ENCODE measurements at regions not wholly inside any gene's neighbourhood (a gene's known extent, or its start where the extent isn't known, plus 50 kb on each side); places are given as distances from the start of the nearest gene placed in this dataset.

DNA sequence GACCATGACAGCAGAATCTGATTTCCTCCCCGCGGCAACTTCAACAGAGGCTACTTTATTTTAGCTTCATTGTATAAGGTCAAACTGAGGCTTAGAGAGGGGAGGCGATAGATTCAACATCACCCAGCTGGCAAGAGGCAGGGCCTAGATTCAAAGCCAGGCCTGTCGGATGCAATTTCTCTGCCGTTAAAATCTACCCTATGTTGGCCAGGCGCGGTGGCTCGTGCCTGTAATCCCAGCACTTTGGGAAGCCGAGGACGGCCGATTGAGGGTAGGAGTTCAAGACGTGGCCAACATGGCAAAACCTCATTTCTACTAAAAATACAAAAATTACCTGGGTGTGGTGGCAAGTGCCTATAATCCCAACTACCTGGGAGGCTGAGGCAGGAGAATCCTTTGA, 182.2 kb downstream of the BCOR start:
- FAIRE-seq: no peak
- Histone ChIP-seq H3K9ac (ENCODE audit: control insufficient read depth, extremely low read depth, insufficient read depth, low read length) (no peak overlapping the region), H3K4me3 (ENCODE audit: control insufficient read depth in 2 of 3, extremely low read depth in 1 of 3, insufficient read depth in 2 of 3, low read depth in 1 of 3, low read length in 3 of 3) (no peak overlapping the region), H2AFZ (ENCODE audit: control insufficient read depth, low read length) (no peak overlapping the region), H3K79me2 (ENCODE audit: control insufficient read depth, insufficient read depth, low read length) (no peaks in the 10 kb centered on the region), H3K4me2 (ENCODE audit: control insufficient read depth, extremely low read depth, insufficient read depth, low read depth, low read length) (no peak overlapping the region), H3K9me3 (ENCODE audit: control insufficient read depth, low read depth, low read length) (no peaks in the 10 kb centered on the region), H3K36me3 (ENCODE audit: control insufficient read depth in 2 of 2, extremely low read depth in 1 of 2, insufficient read depth in 2 of 2, low read length in 2 of 2) (no peaks in the 10 kb centered on the region), H3K4me1 (ENCODE audit: control insufficient read depth, extremely low read depth, insufficient read depth, low read length) (no peaks in the 10 kb centered on the region), H3K27ac (ENCODE audit: control insufficient read depth, insufficient read depth, low read length) (no peak overlapping the region), H3K9me1 (ENCODE audit: control insufficient read depth, extremely low read depth, insufficient read depth, low read length) (no peaks in the 10 kb centered on the region), H3K27me3 (ENCODE audit: control insufficient read depth, extremely low read depth, insufficient read depth, low read length) (no peaks in the 10 kb centered on the region), H4K20me1 (ENCODE audit: control insufficient read depth, extremely low read depth, insufficient read depth, low read length) (no peaks in the 10 kb centered on the region)
- no peak for DNase-seq (ENCODE audit: low read depth, low spot score)
- TF ChIP-seq EZH2 (IDR thresholded peaks at IDR 0.05; ENCODE audit: low read length) (no peak), CTCF (optimal IDR thresholded peaks at IDR 0.05 in 1 of 3, IDR thresholded peaks at IDR 0.05 in 1 of 3, conservative IDR thresholded peaks at IDR 0.05 in 1 of 3; ENCODE audit: extremely low read depth in 1 of 3, insufficient read depth in 2 of 3, low read length in 3 of 3) (no peak)
- dilution Hi-C loops (cut with MboI; ENCODE audit: extremely low pct_ligation_motif_present, low sequenced_read_pairs): no loop called here

- no peak overlapping the region for H3K27ac ChIP-seq (ENCODE audit: control insufficient read depth, insufficient read depth, low read length)
- H3K9me1 ChIP-seq (ENCODE audit: control insufficient read depth, extremely low read depth, insufficient read depth, low read length): no peaks in the 10 kb centered on the region
- DNase-seq (ENCODE audit: low read depth, low spot score) (no peak), FAIRE-seq (no peak)
- no peak overlapping the region for H3K4me2 ChIP-seq (ENCODE audit: control insufficient read depth, extremely low read depth, insufficient read depth, low read depth, low read length)
- H4K20me1 ChIP-seq (ENCODE audit: control insufficient read depth, extremely low read depth, insufficient read depth, low read length): no peaks in the 10 kb centered on the region
- H3K4me1 ChIP-seq (ENCODE audit: control insufficient read depth, extremely low read depth, insufficient read depth, low read length): no peaks in the 10 kb centered on the region
- no peaks in the 10 kb centered on the region for H3K27me3 ChIP-seq (ENCODE audit: control insufficient read depth, extremely low read depth, insufficient read depth, low read length)
- no peaks in the 10 kb centered on the region for H3K36me3 ChIP-seq (ENCODE audit: control insufficient read depth in 2 of 2, extremely low read depth in 1 of 2, insufficient read depth in 2 of 2, low read length in 2 of 2)
- no peak overlapping the region for H2AFZ ChIP-seq (ENCODE audit: control insufficient read depth, low read length)
- TF ChIP-seq EZH2 (IDR thresholded peaks at IDR 0.05; ENCODE audit: low read length): no peak
- TF ChIP-seq CTCF (optimal IDR thresholded peaks at IDR 0.05 in 1 of 3, IDR thresholded peaks at IDR 0.05 in 1 of 3, conservative IDR thresholded peaks at IDR 0.05 in 1 of 3; ENCODE audit: extremely low read depth in 1 of 3, insufficient read depth in 2 of 3, low read length in 3 of 3): no peak
- no peak overlapping the region for H3K9ac ChIP-seq (ENCODE audit: control insufficient read depth, extremely low read depth, insufficient read depth, low read length)
- dilution Hi-C loops (cut with MboI; ENCODE audit: extremely low pct_ligation_motif_present, low sequenced_read_pairs): no loop called here
- no peak overlapping the region for H3K4me3 ChIP-seq (ENCODE audit: control insufficient read depth in 2 of 3, extremely low read depth in 1 of 3, insufficient read depth in 2 of 3, low read depth in 1 of 3, low read length in 3 of 3)
- H3K9me3 ChIP-seq (ENCODE audit: control insufficient read depth, low read depth, low read length): no peaks in the 10 kb centered on the region
- no peaks in the 10 kb centered on the region for H3K79me2 ChIP-seq (ENCODE audit: control insufficient read depth, insufficient read depth, low read length)
Measured at GRCh38 chrX:39921838-39922237, 175.9 kb downstream of the BCOR start.

All from keratinocyte (primary cell).